GM21526 (cell line): ENCODE measurements at regions not wholly inside any gene's neighbourhood (a gene's known extent, or its start where the extent isn't known, plus 50 kb on each side); places are given as distances from the start of the nearest gene placed in this dataset.
"Not testable (repeated sequence)": the region's sequence is repeated elsewhere in the genome, so short reads cannot be mapped to it uniquely, and the experiment has no call there.

ENCODE experiments used
- ATAC-seq: cut with Tn5 transposase; IDR thresholded peaks from one replicate; pipeline ENCODE4 v1.9.1; 2021; ENCODE audit warnings: moderate library complexity; ENCODE audit not compliant: unreplicated experiment, low FRiP score

- no peak for ATAC-seq
Measured at GRCh38 chr16:65727534-65728137, 605.8 kb upstream of the CDH11 start.

GRCh38 chr16:65725156-65725845, 603.4 kb upstream of the CDH11 start:
- ATAC-seq, result no peak

- ATAC-seq, result no peak
Measured at GRCh38 chr16:65722429-65722828, 600.6 kb upstream of the CDH11 start.

GRCh38 chr16:65717846-65718245, 596.0 kb upstream of the CDH11 start:
- no peak for ATAC-seq

- ATAC-seq, result no peak
Measured at GRCh38 chr16:65716737-65717700, 595.2 kb upstream of the CDH11 start.

- ATAC-seq, result no peak
Measured at GRCh38 chr16:65713181-65713808, 591.4 kb upstream of the CDH11 start.

GRCh38 chr16:65710107-65710506, 588.2 kb upstream of the CDH11 start:
- no peak for ATAC-seq

- ATAC-seq, result no peak
Measured at GRCh38 chr16:65704866-65705265, 583.0 kb upstream of the CDH11 start.

- ATAC-seq, result no peak
Measured at GRCh38 chr16:65702707-65703402, 581.0 kb upstream of the CDH11 start.

GRCh38 chr16:65700596-65700995, 578.7 kb upstream of the CDH11 start:
- ATAC-seq, result no peak

GRCh38 chr16:65698791-65699321, 577.0 kb upstream of the CDH11 start:
- no peak for ATAC-seq

- no peak for ATAC-seq
Measured at GRCh38 chr16:65697521-65697920, 575.7 kb upstream of the CDH11 start.

- ATAC-seq, result no peak
Measured at GRCh38 chr16:65697065-65697464, 575.2 kb upstream of the CDH11 start.

- not testable (repeated sequence) for ATAC-seq
Measured at GRCh38 chr16:65691846-65692245, 570.0 kb upstream of the CDH11 start.

- no peak for ATAC-seq
Measured at GRCh38 chr16:65689726-65690125, 567.9 kb upstream of the CDH11 start.

GRCh38 chr16:65688301-65688700, 566.4 kb upstream of the CDH11 start:
- no peak for ATAC-seq

GRCh38 chr16:65684230-65684629, 562.4 kb upstream of the CDH11 start:
- no peak for ATAC-seq

GRCh38 chr16:65681406-65681805, 559.5 kb upstream of the CDH11 start:
- no peak for ATAC-seq

GRCh38 chr16:65679785-65680184, 557.9 kb upstream of the CDH11 start:
- ATAC-seq, result no peak

- ATAC-seq, result no peak
Measured at GRCh38 chr16:65675161-65675560, 553.3 kb upstream of the CDH11 start.
